WI38 (cell line): ENCODE measurements at regions not wholly inside any gene's neighbourhood (a gene's known extent, or its start where the extent isn't known, plus 50 kb on each side); places are given as distances from the start of the nearest gene placed in this dataset.

Source experiments
- H3K4me3 ChIP-seq: 2 replicates; pipeline ENCODE4 v1.5.1; 2011; ENCODE audit warnings: low read depth, mild to moderate bottlenecking, control low read depth, low read length
- CTCF ChIP-seq: IDR thresholded peaks from 2 replicates; pipeline ENCODE4 v1.5.1; 2012; ENCODE audit warnings: low read depth, mild to moderate bottlenecking, control low read depth, low read length

- TF ChIP-seq CTCF, result no peak
- H3K4me3 ChIP-seq, result no peak overlapping the region
Observed at GRCh38 chr17:68801335-68802247, 153.6 kb downstream of the ABCA8 start.

GRCh38 chr17:68800751-68801150 is 154.4 kb downstream of the ABCA8 start:
- TF ChIP-seq CTCF, result no peak
- H3K4me3 ChIP-seq, result no peak overlapping the region

DNA sequence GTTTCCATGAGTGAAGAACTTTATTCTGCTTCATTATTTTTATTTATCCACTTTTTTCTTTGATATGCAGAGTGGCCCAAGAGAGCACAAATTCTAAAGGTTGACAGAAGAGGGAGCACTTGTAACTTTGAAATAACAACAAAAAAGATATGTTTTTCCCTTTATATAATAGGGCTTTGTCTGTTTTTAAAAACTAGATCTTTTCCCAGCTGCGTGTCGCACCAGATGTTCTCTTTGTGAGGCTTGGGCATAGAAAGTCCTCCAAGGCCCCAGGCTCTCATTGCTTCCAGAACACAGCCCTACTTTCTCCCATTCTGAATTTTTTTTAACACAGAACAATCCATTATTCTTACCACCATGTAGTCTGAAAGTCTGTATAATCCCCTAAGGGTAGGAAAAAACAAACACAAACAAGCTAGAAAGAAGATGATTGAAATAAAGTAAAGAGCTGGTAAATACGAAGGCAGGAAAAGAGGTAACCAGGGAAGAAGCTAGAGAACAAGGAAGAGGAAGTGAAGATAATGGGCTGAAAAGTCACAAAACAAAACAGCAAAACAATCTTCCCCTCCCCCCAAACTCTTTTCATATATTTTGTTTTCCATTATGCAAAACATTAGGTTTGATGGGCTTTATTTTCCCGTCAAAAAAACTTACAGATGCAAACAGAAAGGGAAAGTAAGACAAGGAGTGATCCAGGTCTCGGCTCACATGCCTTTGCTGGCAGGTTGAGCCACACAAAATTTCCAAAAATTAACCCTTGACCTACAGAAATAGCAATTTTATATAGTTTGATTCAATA is 160.4 kb downstream of the ABCA8 start:
- H3K4me3 ChIP-seq, result no peak overlapping the region
- TF ChIP-seq CTCF, result no peak; the same call in 1 of the 2 replicates

DNA sequence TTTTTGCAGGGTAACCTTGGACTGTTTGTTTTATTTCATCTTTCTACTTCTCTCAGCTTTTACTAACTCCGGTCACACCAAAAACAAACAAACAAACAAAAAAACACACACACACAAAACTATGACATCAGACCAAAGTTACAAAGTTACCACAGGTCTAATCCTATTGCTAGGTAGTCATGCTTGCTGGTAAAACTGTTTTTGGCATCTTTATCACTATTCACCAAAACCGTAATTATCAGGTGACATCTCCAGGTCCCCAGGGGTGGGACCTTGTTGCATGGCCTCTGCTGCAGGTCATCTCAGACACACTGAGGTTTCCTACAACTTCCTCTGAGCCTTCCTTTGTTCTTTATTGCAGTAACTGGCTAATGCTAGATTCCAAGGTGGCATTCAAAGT is 162.3 kb downstream of the ABCA8 start:
- TF ChIP-seq CTCF, result no peak
- H3K4me3 ChIP-seq, result no peak overlapping the region

- no peak for TF ChIP-seq CTCF
- H3K4me3 ChIP-seq, result no peak overlapping the region
Observed at GRCh38 chr17:68792042-68792685, 163.0 kb downstream of the ABCA8 start.

DNA sequence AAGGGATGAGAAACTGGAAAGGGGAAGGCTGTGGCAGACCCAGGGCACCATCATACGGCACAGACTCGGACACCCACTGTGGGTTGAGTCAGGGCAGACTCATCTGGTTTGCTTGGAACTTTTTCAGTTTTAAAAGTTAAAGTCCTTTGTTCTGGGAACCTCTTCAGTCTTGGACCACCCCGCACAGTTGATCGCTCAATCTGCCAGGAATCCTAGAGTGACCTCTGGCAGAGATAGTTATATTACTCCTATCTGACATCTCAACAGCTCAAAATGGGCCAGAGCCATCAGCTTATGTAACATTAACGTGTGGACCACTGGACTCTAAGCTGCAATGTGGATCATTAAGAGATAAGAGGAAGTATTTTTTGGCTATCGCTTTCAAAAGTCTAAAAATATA is 164.3 kb downstream of the ABCA8 start:
- no peak overlapping the region for H3K4me3 ChIP-seq

More for the DNA sequence above, 164.3 kb downstream of the ABCA8 start:
- TF ChIP-seq CTCF, result no peak
